ENCODE measurements at regions not wholly inside any gene's neighbourhood (a gene's known extent, or its start where the extent isn't known, plus 50 kb on each side); places are given as distances from the start of the nearest gene placed in this dataset.
A peak's percentile ranks its signal among the peaks of the same experiment; 100 is the strongest.

- Histone ChIP-seq H3K4me1 (peaks cover 0 to 4% of the 10 kb centered on the region in 2 donors), H3K27me3 (no peaks in the 10 kb centered on the region), H3K36me3 (no peaks in the 10 kb centered on the region), H3K9me3 (no peaks in the 10 kb centered on the region), H3K27ac (peak overlapping the region in 1 of 2 donors; percentile 68), H3K4me3 (no peak overlapping the region)
- intact Hi-C loops (cut with DNase I; ENCODE audit: low total_unique reads): no loop called here
- no peak for DNase-seq (ENCODE audit: low spot score in 2 of 2)
- TF ChIP-seq CTCF (IDR thresholded peaks at IDR 0.05): no peak
Observed at GRCh38 chr2:120682654-120683053, 53.0 kb upstream of the GLI2 start.

GRCh38 chr2:120683081-120683480, 52.6 kb upstream of the GLI2 start:
- no peaks in the 10 kb centered on the region for H3K27me3 ChIP-seq
- intact Hi-C loops (cut with DNase I; ENCODE audit: low total_unique reads): no loop called here
- H3K4me3 ChIP-seq: no peak overlapping the region
- TF ChIP-seq POLR2AphosphoS5 (IDR thresholded peaks at IDR 0.05) (no peak), CTCF (IDR thresholded peaks at IDR 0.05) (no peak), POLR2A (IDR thresholded peaks at IDR 0.05) (no peak)
- H3K4me1 ChIP-seq: peaks cover 0 to 4% of the 10 kb centered on the region in 2 donors
- no peaks in the 10 kb centered on the region for H3K36me3 ChIP-seq
- H3K9me3 ChIP-seq: no peaks in the 10 kb centered on the region
- DNase-seq (ENCODE audit: low spot score in 2 of 2): no peak
- H3K27ac ChIP-seq: peak overlapping the region in 1 of 2 donors; percentile 68

GRCh38 chr2:120683701-120684100, 52.0 kb upstream of the GLI2 start:
- TF ChIP-seq POLR2A (IDR thresholded peaks at IDR 0.05) (no peak), POLR2AphosphoS5 (IDR thresholded peaks at IDR 0.05) (no peak), CTCF (IDR thresholded peaks at IDR 0.05) (no peak)
- no peaks in the 10 kb centered on the region for H3K9me3 ChIP-seq
- peaks cover 0 to 4% of the 10 kb centered on the region in 2 donors for H3K4me1 ChIP-seq
- DNase-seq (ENCODE audit: low spot score in 2 of 2): no peak
- H3K36me3 ChIP-seq: no peaks in the 10 kb centered on the region
- no peaks in the 10 kb centered on the region for H3K27me3 ChIP-seq
- peak overlapping the region in 1 of 2 donors; percentile 68 for H3K27ac ChIP-seq
- H3K4me3 ChIP-seq: no peak overlapping the region
- intact Hi-C loops (cut with DNase I; ENCODE audit: low total_unique reads): no loop called here

GRCh38 chr2:120684289-120685065, 51.2 kb upstream of the GLI2 start:
- no peak overlapping the region for H3K4me3 ChIP-seq
- intact Hi-C loops (cut with DNase I; ENCODE audit: low total_unique reads): no loop called here
- H3K27ac ChIP-seq: peak overlapping the region in 1 of 2 donors; percentile 68
- H3K27me3 ChIP-seq: no peaks in the 10 kb centered on the region
- H3K36me3 ChIP-seq: no peaks in the 10 kb centered on the region
- TF ChIP-seq POLR2AphosphoS5 (IDR thresholded peaks at IDR 0.05) (no peak), CTCF (IDR thresholded peaks at IDR 0.05) (no peak), POLR2A (IDR thresholded peaks at IDR 0.05) (no peak)
- H3K4me1 ChIP-seq: peaks cover 0 to 4% of the 10 kb centered on the region in 2 donors
- DNase-seq (ENCODE audit: low spot score in 2 of 2): no peak
- H3K9me3 ChIP-seq: no peaks in the 10 kb centered on the region

GRCh38 chr2:120685066-120685973, 50.3 kb upstream of the GLI2 start:
- TF ChIP-seq POLR2AphosphoS5 (IDR thresholded peaks at IDR 0.05) (no peak), CTCF (IDR thresholded peaks at IDR 0.05) (no peak), POLR2A (IDR thresholded peaks at IDR 0.05) (no peak)
- no peaks in the 10 kb centered on the region for H3K36me3 ChIP-seq
- no peaks in the 10 kb centered on the region for H3K27me3 ChIP-seq
- peak overlapping the region in 1 of 2 donors; percentile 38 for H3K27ac ChIP-seq
- intact Hi-C loops (cut with DNase I; ENCODE audit: low total_unique reads): no loop called here
- no peak for DNase-seq (ENCODE audit: low spot score in 2 of 2)
- no peak overlapping the region for H3K4me3 ChIP-seq
- H3K9me3 ChIP-seq: no peaks in the 10 kb centered on the region
- peaks cover 0 to 4% of the 10 kb centered on the region in 2 donors for H3K4me1 ChIP-seq
